DND-41 (cell line): ENCODE measurements at regions not wholly inside any gene's neighbourhood (a gene's known extent, or its start where the extent isn't known, plus 50 kb on each side); places are given as distances from the start of the nearest gene placed in this dataset.

ENCODE experiments used
- ATAC-seq: fragments of 200-7000 bp; cut with Tn5 transposase; 3 replicates; pipeline ENCODE4 v1.9.1; 2021; ENCODE audit warnings: low read depth; ENCODE audit not compliant: insufficient read depth
- DNase-seq: peaks from one replicate; pipeline ENCODE4 v3.0.0-alpha.2; 2020
- H2AFZ ChIP-seq: 2 replicates; pipeline ENCODE4 v1.6.0; 2012; ENCODE audit warnings: low read depth, low read length
- H3K27ac ChIP-seq: 2 replicates; pipeline ENCODE4 v1.5.1; 2012; ENCODE audit warnings: low read length, inconsistent platforms
- H3K27me3 ChIP-seq: fragments of 200-600 bp; sonication (generic); 2 replicates; pipeline ENCODE4 v1.6.0; 2012; ENCODE audit warnings: low read length, mild to moderate bottlenecking, inconsistent platforms; ENCODE audit not compliant: insufficient read depth, poor library complexity
- H3K36me3 ChIP-seq: 2 replicates; pipeline ENCODE4 v1.5.1; 2012; ENCODE audit warnings: low read length, inconsistent platforms; ENCODE audit not compliant: insufficient read depth
- H3K4me1 ChIP-seq: 2 replicates; pipeline ENCODE4 v1.5.1; 2012; ENCODE audit warnings: mild to moderate bottlenecking, low read length; ENCODE audit not compliant: insufficient read depth
- H3K4me2 ChIP-seq: 2 replicates; pipeline ENCODE4 v1.6.0; 2012; ENCODE audit warnings: mild to moderate bottlenecking, moderate library complexity, low read length, inconsistent platforms; ENCODE audit not compliant: insufficient read depth
- H3K4me3 ChIP-seq, 2 experiments: fragments of 200-600 bp in 1 of 2; shearing (Covaris generic) in 1 of 2; 2 replicates each; pipeline ENCODE4 v1.5.1; 2012 to 2016; ENCODE audit warnings: inconsistent platforms in 2 of 2, low read length in 2 of 2, mild to moderate bottlenecking in 2 of 2, low read depth in 1 of 2, moderate library complexity in 1 of 2
- H3K79me2 ChIP-seq: 2 replicates; pipeline ENCODE4 v1.6.0; 2012; ENCODE audit warnings: low read length, inconsistent platforms; ENCODE audit not compliant: insufficient read depth
- H3K9ac ChIP-seq: 2 replicates; pipeline ENCODE4 v1.6.0; 2012; ENCODE audit warnings: low read depth, mild to moderate bottlenecking, inconsistent platforms, low read length, moderate library complexity
- H3K9me3 ChIP-seq: 2 replicates; pipeline ENCODE4 v1.5.1; 2012; ENCODE audit warnings: low read length, moderate library complexity, mild to moderate bottlenecking, inconsistent platforms; ENCODE audit not compliant: insufficient read depth, severe bottlenecking
- H4K20me1 ChIP-seq: 2 replicates; pipeline ENCODE4 v1.6.0; 2012; ENCODE audit warnings: low read length; ENCODE audit not compliant: insufficient read depth
- CTCF ChIP-seq: IDR thresholded peaks from 2 replicates; pipeline ENCODE4 v1.5.1; 2012; ENCODE audit warnings: borderline replicate concordance, low read length, moderate library complexity, mild to moderate bottlenecking; ENCODE audit not compliant: poor library complexity, severe bottlenecking; ENCODE audit errors: extremely low read depth
- EZH2 ChIP-seq: IDR thresholded peaks from 3 replicates; pipeline ENCODE4 v1.6.1; 2012; ENCODE audit warnings: borderline replicate concordance, low read depth, mild to moderate bottlenecking, moderate library complexity, low read length, inconsistent platforms; ENCODE audit not compliant: severe bottlenecking

- DNase-seq = no peak
- H3K79me2 ChIP-seq = no peaks in the 10 kb centered on the region
- H3K9me3 ChIP-seq = no peaks in the 10 kb centered on the region
- no peak overlapping the region for H3K27ac ChIP-seq
- H3K4me2 ChIP-seq = no peak overlapping the region
- no peak overlapping the region for H2AFZ ChIP-seq
- no peaks in the 10 kb centered on the region for H3K4me1 ChIP-seq
- H3K27me3 ChIP-seq = no peaks in the 10 kb centered on the region
- H3K36me3 ChIP-seq = no peaks in the 10 kb centered on the region
- no peak for ATAC-seq
- TF ChIP-seq CTCF (no peak), EZH2 (no peak)
- H3K4me3 ChIP-seq = no peak overlapping the region
- no peaks in the 10 kb centered on the region for H4K20me1 ChIP-seq
- no peak overlapping the region for H3K9ac ChIP-seq
Observed at GRCh38 chr10:28169525-28169924, 133.3 kb downstream of the MPP7 start.

- no peak for TF ChIP-seq EZH2
- Histone ChIP-seq H3K4me2 (no peak overlapping the region), H4K20me1 (no peaks in the 10 kb centered on the region), H3K27me3 (no peaks in the 10 kb centered on the region), H3K9me3 (no peaks in the 10 kb centered on the region), H3K4me3 (no peak overlapping the region), H3K27ac (no peak overlapping the region), H2AFZ (no peak overlapping the region), H3K79me2 (no peaks in the 10 kb centered on the region), H3K36me3 (no peaks in the 10 kb centered on the region), H3K9ac (no peak overlapping the region), H3K4me1 (no peaks in the 10 kb centered on the region)
- DNase-seq = no peak
- no peak for ATAC-seq
Observed at GRCh38 chr10:28160866-28161405, 141.9 kb downstream of the MPP7 start.

- Histone ChIP-seq H3K27ac (no peak overlapping the region), H3K4me1 (no peaks in the 10 kb centered on the region), H2AFZ (no peak overlapping the region), H4K20me1 (no peaks in the 10 kb centered on the region), H3K9me3 (no peaks in the 10 kb centered on the region), H3K79me2 (no peaks in the 10 kb centered on the region), H3K4me3 (no peak overlapping the region), H3K27me3 (peaks cover 6% of the 10 kb centered on the region), H3K36me3 (no peaks in the 10 kb centered on the region), H3K9ac (no peak overlapping the region), H3K4me2 (no peak overlapping the region)
- DNase-seq (no peak), ATAC-seq (no peak)
- TF ChIP-seq CTCF = no peak
- TF ChIP-seq EZH2 = no peak
Observed at GRCh38 chr10:28157379-28157778, 145.5 kb downstream of the MPP7 start.

GRCh38 chr10:28155726-28156125 is 147.1 kb downstream of the MPP7 start:
- no peak overlapping the region for H3K4me3 ChIP-seq
- ATAC-seq (no peak), DNase-seq (no peak)
- H2AFZ ChIP-seq = no peak overlapping the region
- H3K9me3 ChIP-seq = no peaks in the 10 kb centered on the region
- H3K4me2 ChIP-seq = no peak overlapping the region
- H4K20me1 ChIP-seq = no peaks in the 10 kb centered on the region
- no peaks in the 10 kb centered on the region for H3K36me3 ChIP-seq
- no peaks in the 10 kb centered on the region for H3K79me2 ChIP-seq
- no peaks in the 10 kb centered on the region for H3K4me1 ChIP-seq
- TF ChIP-seq CTCF (no peak), EZH2 (no peak)
- H3K9ac ChIP-seq = no peak overlapping the region
- peaks cover 15% of the 10 kb centered on the region for H3K27me3 ChIP-seq
- no peak overlapping the region for H3K27ac ChIP-seq
